CD4-positive, CD25-positive, alpha-beta regulatory T cell (primary cell): ENCODE measurements at regions not wholly inside any gene's neighbourhood (a gene's known extent, or its start where the extent isn't known, plus 50 kb on each side); places are given as distances from the start of the nearest gene placed in this dataset.
"Not testable (repeated sequence)": the region's sequence is repeated elsewhere in the genome, so short reads cannot be mapped to it uniquely, and the experiment has no call there.

ENCODE experiments used
- ATAC-seq, 2 donors: fragments of 150-1000 bp; cut with Tn5 transposase; one replicate each; pipeline ENCODE4 v1.10.0; 2021; ENCODE audit warnings: low read depth in 2 of 2, moderate number of reproducible peaks in 2 of 2, moderate library complexity in 1 of 2
- DNase-seq, 3 donors: peaks; one replicate each; pipeline versions ENCODE4 v3.0.0 to v3.0.0-alpha.2; 2012 to 2022; ENCODE audit warnings: mixed read lengths in 1 of 3
- H3K27ac ChIP-seq: one replicate; pipeline ENCODE4 v1.7.0; 2013; ENCODE audit warnings: mild to moderate bottlenecking, low read length; ENCODE audit not compliant: insufficient read depth, poor library complexity, severe bottlenecking
- H3K27me3 ChIP-seq: one replicate; pipeline ENCODE4 v1.7.0; 2013; ENCODE audit warnings: low read length; ENCODE audit not compliant: control insufficient read depth, insufficient read depth
- H3K36me3 ChIP-seq: one replicate; pipeline ENCODE4 v1.7.0; 2013; ENCODE audit warnings: mild to moderate bottlenecking, low read length, moderate library complexity; ENCODE audit not compliant: control insufficient read depth, insufficient read depth
- H3K4me1 ChIP-seq: 2 replicates; pipeline ENCODE4 v1.7.0; 2013; ENCODE audit warnings: mild to moderate bottlenecking, low read length; ENCODE audit not compliant: insufficient read depth, control insufficient read depth, poor library complexity, severe bottlenecking
- H3K4me3 ChIP-seq: one replicate; pipeline ENCODE4 v1.7.0; 2013; ENCODE audit warnings: low read depth, mild to moderate bottlenecking, low read length, moderate library complexity
- H3K9me3 ChIP-seq, 2 experiments: 1 replicate in 1 of 2; 2 replicates in 1 of 2; pipeline ENCODE4 v1.7.0; 2013; ENCODE audit warnings: low read length in 2 of 2, mild to moderate bottlenecking in 1 of 2, moderate library complexity in 1 of 2; ENCODE audit not compliant: control insufficient read depth in 2 of 2
- H3K27ac Mint-ChIP-seq, 3 donors: one replicate each; pipeline ENCODE4 v1.8.0; 2020 to 2022; ENCODE audit warnings: mild to moderate bottlenecking in 3 of 3, mixed read lengths in 3 of 3, moderate library complexity in 2 of 3
- H3K27me3 Mint-ChIP-seq: one replicate; pipeline ENCODE4 v1.8.0; 2022; ENCODE audit warnings: mild to moderate bottlenecking, mixed read lengths
- H3K36me3 Mint-ChIP-seq: one replicate; pipeline ENCODE4 v1.8.0; 2020; ENCODE audit warnings: mixed read lengths
- H3K4me1 Mint-ChIP-seq, 4 donors: one replicate each; pipeline ENCODE4 v1.8.0; 2020 to 2022; ENCODE audit warnings: mixed read lengths in 4 of 4, mild to moderate bottlenecking in 1 of 4
- H3K4me3 Mint-ChIP-seq, 4 donors: one replicate each; pipeline ENCODE4 v1.8.0; 2020 to 2022; ENCODE audit warnings: mild to moderate bottlenecking in 4 of 4, mixed read lengths in 4 of 4, moderate library complexity in 3 of 4
- H3K9me3 Mint-ChIP-seq, 7 donors: one replicate each; pipeline ENCODE4 v1.8.0; 2020 to 2022; ENCODE audit warnings: mixed read lengths in 7 of 7, mild to moderate bottlenecking in 3 of 7, moderate library complexity in 2 of 7

- no peaks in the 10 kb centered on the region for H3K36me3 ChIP-seq
- Mint-ChIP-seq H3K27ac (no peak overlapping the region), H3K4me1 (no peaks in the 10 kb centered on the region), H3K4me3 (no peak overlapping the region), H3K27me3 (no peaks in the 10 kb centered on the region), H3K36me3 (no peaks in the 10 kb centered on the region), H3K9me3 (peaks cover 0 to 12% (median 8%) of the 10 kb centered on the region in 7 donors)
- no peak for DNase-seq
- H3K27me3 ChIP-seq = no peaks in the 10 kb centered on the region
- no peak overlapping the region for H3K4me3 ChIP-seq
- H3K4me1 ChIP-seq = no peaks in the 10 kb centered on the region
- H3K9me3 ChIP-seq = peaks cover 0 to 3% of the 10 kb centered on the region in 2 experiments
- no peak overlapping the region for H3K27ac ChIP-seq
- no peak for ATAC-seq
Observed at GRCh38 chr13:70534466-70534865, 426.2 kb upstream of the KLHL1 start.

DNA sequence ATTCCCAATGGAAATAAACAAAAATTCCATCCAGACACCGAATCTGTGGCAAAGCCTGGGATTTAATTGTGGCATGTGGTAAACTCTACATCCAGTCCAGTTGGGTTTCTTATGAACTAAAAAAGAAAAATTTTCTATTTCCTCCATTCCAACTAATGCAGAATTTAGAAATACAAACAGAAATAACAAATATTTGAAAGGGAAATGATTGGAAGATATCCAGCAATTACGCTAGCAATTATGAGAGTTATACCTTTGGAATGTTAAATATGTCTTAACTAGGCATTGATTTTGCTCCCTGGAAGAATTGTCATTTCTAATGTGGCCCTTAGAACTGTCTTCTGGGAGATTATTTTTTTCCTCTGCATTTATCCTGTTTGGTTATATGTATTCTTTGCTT is 421.4 kb upstream of the KLHL1 start:
- no peaks in the 10 kb centered on the region for H3K27me3 Mint-ChIP-seq
- no peak overlapping the region for H3K4me3 ChIP-seq
- H3K9me3 Mint-ChIP-seq = peaks cover 0 to 9% (median 6%) of the 10 kb centered on the region in 7 donors

GRCh38 chr13:70527599-70527998 is 419.3 kb upstream of the KLHL1 start:
- H3K9me3 Mint-ChIP-seq = peaks cover 0 to 15% (median 5%) of the 10 kb centered on the region in 7 donors
- no peaks in the 10 kb centered on the region for H3K27me3 Mint-ChIP-seq
- no peak overlapping the region for H3K4me3 Mint-ChIP-seq
- ATAC-seq (no peak), DNase-seq (no peak)
- H3K27me3 ChIP-seq = no peaks in the 10 kb centered on the region
- H3K4me1 ChIP-seq = no peaks in the 10 kb centered on the region
- H3K36me3 ChIP-seq = no peaks in the 10 kb centered on the region
- peaks cover 0 to 4% of the 10 kb centered on the region in 2 experiments for H3K9me3 ChIP-seq
- no peak overlapping the region for H3K27ac ChIP-seq
- no peaks in the 10 kb centered on the region for H3K36me3 Mint-ChIP-seq
- no peak overlapping the region for H3K27ac Mint-ChIP-seq
- H3K4me1 Mint-ChIP-seq = no peaks in the 10 kb centered on the region
- no peak overlapping the region for H3K4me3 ChIP-seq

More for the DNA sequence above, 421.4 kb upstream of the KLHL1 start:
- Histone ChIP-seq H3K4me1 (no peaks in the 10 kb centered on the region), H3K36me3 (no peaks in the 10 kb centered on the region), H3K27ac (no peak overlapping the region), H3K9me3 (peaks cover 0 to 4% of the 10 kb centered on the region in 2 experiments), H3K27me3 (no peaks in the 10 kb centered on the region)
- Mint-ChIP-seq H3K27ac (no peak overlapping the region), H3K4me1 (no peaks in the 10 kb centered on the region), H3K4me3 (no peak overlapping the region), H3K36me3 (no peaks in the 10 kb centered on the region)
- DNase-seq (no peak), ATAC-seq (no peak)

DNA sequence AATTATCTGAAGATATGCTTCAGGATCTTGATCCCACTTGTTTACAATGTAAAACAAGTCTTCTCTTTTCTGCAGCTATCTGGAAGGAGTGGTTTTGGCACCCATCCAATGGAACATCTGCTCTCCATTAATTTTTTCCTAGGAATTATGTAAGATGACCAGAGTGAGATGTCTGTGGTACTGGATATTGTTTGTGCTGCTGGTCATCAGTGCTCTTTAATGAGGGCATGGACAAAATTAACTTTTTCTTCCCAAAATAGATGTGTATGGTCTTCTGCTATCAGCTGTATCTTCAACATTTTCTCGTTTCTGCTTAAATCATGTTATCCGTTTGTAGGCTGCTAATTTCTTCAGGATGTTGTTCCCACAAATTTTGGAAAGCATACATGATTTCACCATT is 415.4 kb upstream of the KLHL1 start:
- no peak for ATAC-seq
- H3K36me3 Mint-ChIP-seq = no peaks in the 10 kb centered on the region
- Histone ChIP-seq H3K4me3 (no peak overlapping the region), H3K9me3 (peaks cover 0 to 4% of the 10 kb centered on the region in 2 experiments), H3K27me3 (no peaks in the 10 kb centered on the region), H3K27ac (no peak overlapping the region), H3K36me3 (no peaks in the 10 kb centered on the region), H3K4me1 (no peaks in the 10 kb centered on the region)
- H3K27ac Mint-ChIP-seq = no peak overlapping the region
- no peak overlapping the region for H3K4me3 Mint-ChIP-seq
- H3K27me3 Mint-ChIP-seq = no peaks in the 10 kb centered on the region
- no peak for DNase-seq
- H3K9me3 Mint-ChIP-seq = peaks cover 0 to 16% (median 3%) of the 10 kb centered on the region in 7 donors
- no peaks in the 10 kb centered on the region for H3K4me1 Mint-ChIP-seq

- Mint-ChIP-seq H3K4me1 (no peaks in the 10 kb centered on the region), H3K27me3 (no peaks in the 10 kb centered on the region), H3K4me3 (no peak overlapping the region), H3K9me3 (peaks cover 0 to 26% (median 5%) of the 10 kb centered on the region in 7 donors), H3K36me3 (no peaks in the 10 kb centered on the region), H3K27ac (no peak overlapping the region)
- no peaks in the 10 kb centered on the region for H3K4me1 ChIP-seq
- H3K27ac ChIP-seq = no peak overlapping the region
- no peaks in the 10 kb centered on the region for H3K9me3 ChIP-seq
- H3K4me3 ChIP-seq = no peak overlapping the region
- no peak for DNase-seq
- no peak for ATAC-seq
- no peaks in the 10 kb centered on the region for H3K36me3 ChIP-seq
- H3K27me3 ChIP-seq = no peaks in the 10 kb centered on the region
Observed at GRCh38 chr13:70520275-70521036, 412.2 kb upstream of the KLHL1 start.

GRCh38 chr13:70518081-70518480 is 409.8 kb upstream of the KLHL1 start:
- Histone ChIP-seq H3K9me3 (no peaks in the 10 kb centered on the region), H3K27ac (no peak overlapping the region), H3K36me3 (no peaks in the 10 kb centered on the region), H3K4me1 (no peaks in the 10 kb centered on the region), H3K27me3 (no peaks in the 10 kb centered on the region), H3K4me3 (no peak overlapping the region)
- no peak for DNase-seq
- Mint-ChIP-seq H3K4me1 (no peaks in the 10 kb centered on the region), H3K9me3 (peaks cover 0 to 22% (median 3%) of the 10 kb centered on the region in 7 donors), H3K27ac (no peak overlapping the region), H3K36me3 (no peaks in the 10 kb centered on the region), H3K4me3 (no peak overlapping the region), H3K27me3 (no peaks in the 10 kb centered on the region)
- ATAC-seq = no peak

- Mint-ChIP-seq H3K27ac (no peak overlapping the region), H3K36me3 (no peaks in the 10 kb centered on the region), H3K4me3 (peak overlapping the region in 1 of 4 donors; percentile 10), H3K27me3 (no peaks in the 10 kb centered on the region), H3K9me3 (peaks cover 0 to 22% (median 5%) of the 10 kb centered on the region in 7 donors), H3K4me1 (no peaks in the 10 kb centered on the region)
- no peaks in the 10 kb centered on the region for H3K4me1 ChIP-seq
- DNase-seq (no peak), ATAC-seq (no peak)
- H3K4me3 ChIP-seq = no peak overlapping the region
- H3K27ac ChIP-seq = no peak overlapping the region
- no peaks in the 10 kb centered on the region for H3K27me3 ChIP-seq
- no peaks in the 10 kb centered on the region for H3K36me3 ChIP-seq
- no peaks in the 10 kb centered on the region for H3K9me3 ChIP-seq
Observed at GRCh38 chr13:70516226-70516625, 408.0 kb upstream of the KLHL1 start.

DNA sequence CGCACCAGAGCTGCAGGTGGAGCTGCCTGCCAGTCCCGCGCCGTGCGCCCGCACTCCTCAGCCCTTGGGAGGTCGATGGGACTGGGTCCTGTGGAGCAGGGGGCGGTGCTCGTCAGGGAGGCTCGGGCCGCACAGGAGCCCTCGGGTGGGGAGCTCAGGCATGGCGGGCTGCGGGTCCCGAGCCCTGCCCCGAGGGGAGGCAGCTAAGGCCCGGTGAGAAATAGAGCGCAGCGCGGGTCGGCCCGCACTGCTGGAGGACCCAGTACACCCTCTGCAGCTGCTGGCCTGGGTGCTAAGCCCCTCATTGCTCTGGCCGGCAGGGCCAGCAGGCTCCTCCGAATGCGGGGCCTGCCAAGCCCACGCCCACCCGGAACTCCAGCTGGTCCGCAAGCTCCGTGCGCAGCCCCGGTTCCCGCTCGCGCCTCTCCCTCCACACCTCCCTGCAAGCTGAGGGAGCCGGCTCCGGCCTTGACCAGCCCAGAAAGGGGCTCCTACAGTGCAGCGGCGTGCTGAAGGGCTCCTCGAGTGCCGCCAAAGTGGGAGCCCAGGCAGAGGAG is 403.7 kb upstream of the KLHL1 start:
- not testable (repeated sequence) for H3K27me3 ChIP-seq, H3K27ac ChIP-seq, H3K4me3 ChIP-seq, H3K36me3 Mint-ChIP-seq, H3K27ac Mint-ChIP-seq, H3K27me3 Mint-ChIP-seq, H3K4me3 Mint-ChIP-seq, H3K4me1 Mint-ChIP-seq, H3K9me3 ChIP-seq, DNase-seq, H3K36me3 ChIP-seq, ATAC-seq, H3K4me1 ChIP-seq
- peaks cover 0 to 16% (median 5%) of the 10 kb centered on the region in 7 donors for H3K9me3 Mint-ChIP-seq
